GM12878 (cell line): ENCODE measurements at regions not wholly inside any gene's neighbourhood (a gene's known extent, or its start where the extent isn't known, plus 50 kb on each side); places are given as distances from the start of the nearest gene placed in this dataset.

Experiments used
- ATF7 ChIP-seq: fragments of 450-650 bp; IDR thresholded peaks from 2 replicates; pipeline ENCODE4 v1.6.1; 2016; ENCODE audit warnings: low read depth, mild to moderate bottlenecking
- BACH1 ChIP-seq: fragments of 450-650 bp; IDR thresholded peaks from 2 replicates; pipeline ENCODE4 v1.6.1; 2017; ENCODE audit warnings: mild to moderate bottlenecking, borderline replicate concordance
- CBFB ChIP-seq: IDR thresholded peaks from 2 replicates; pipeline ENCODE4 v1.6.1; 2016; ENCODE audit warnings: antibody characterized with exemption, low read depth
- CBX3 ChIP-seq: fragments of 200-600 bp; sonication (generic); IDR thresholded peaks from 2 replicates; pipeline ENCODE4 v1.6.1; 2016; ENCODE audit warnings: low read depth, borderline replicate concordance
- CREB1 ChIP-seq: IDR thresholded peaks from 2 replicates; pipeline ENCODE4 v1.6.1; 2012; ENCODE audit warnings: low read depth, mild to moderate bottlenecking, inconsistent platforms
- ELK1 ChIP-seq: IDR thresholded peaks from 2 replicates; pipeline ENCODE4 v1.6.1; 2012; ENCODE audit warnings: low read depth, low read length, improper control_type of control experiment
- ESRRA ChIP-seq: IDR thresholded peaks from 2 replicates; pipeline ENCODE4 v1.6.1; 2012; ENCODE audit warnings: mild to moderate bottlenecking, low read length, improper control_type of control experiment
- ETV6 ChIP-seq, 2 experiments: fragments of 450-650 bp in 1 of 2; IDR thresholded peaks in 1 of 2; conservative IDR thresholded peaks in 1 of 2; 2 replicates each; pipeline ENCODE4 v1.6.1; 2014; ENCODE audit warnings: antibody characterized with exemption in 1 of 2, borderline replicate concordance in 1 of 2, low read depth in 1 of 2, mild to moderate bottlenecking in 1 of 2, moderate library complexity in 1 of 2
- FOXK2 ChIP-seq: fragments of 450-650 bp; IDR thresholded peaks from 2 replicates; pipeline ENCODE4 v1.6.1; 2017; ENCODE audit warnings: mild to moderate bottlenecking, moderate library complexity
- HSF1 ChIP-seq: fragments of 150-350 bp; IDR thresholded peaks from 2 replicates; pipeline ENCODE4 v1.6.1; 2014; ENCODE audit warnings: mild to moderate bottlenecking, low read depth, low read length
- JUNB ChIP-seq: IDR thresholded peaks from 2 replicates; pipeline ENCODE4 v1.6.1; 2016; ENCODE audit warnings: antibody characterized with exemption, mild to moderate bottlenecking
- MAX ChIP-seq: IDR thresholded peaks from 2 replicates; pipeline ENCODE4 v1.6.1; 2012; ENCODE audit warnings: low read depth, low read length, improper control_type of control experiment
- MTA2 ChIP-seq: fragments of 450-650 bp; IDR thresholded peaks from 2 replicates; pipeline ENCODE4 v1.6.1; 2016; ENCODE audit warnings: low read depth, mild to moderate bottlenecking, moderate library complexity
- NFYA ChIP-seq: IDR thresholded peaks from 2 replicates; pipeline ENCODE4 v1.6.1; 2011; ENCODE audit warnings: low read depth, mild to moderate bottlenecking, low read length, improper control_type of control experiment, borderline replicate concordance
- NFYB ChIP-seq: IDR thresholded peaks from 2 replicates; pipeline ENCODE4 v1.6.1; 2011; ENCODE audit warnings: low read depth, mild to moderate bottlenecking, low read length, improper control_type of control experiment, moderate library complexity; ENCODE audit not compliant: insufficient read depth
- NR2C1 ChIP-seq: fragments of 450-650 bp; IDR thresholded peaks from 2 replicates; pipeline ENCODE4 v1.6.1; 2017; ENCODE audit warnings: antibody characterized with exemption, mild to moderate bottlenecking, moderate library complexity
- RAD51 ChIP-seq: fragments of 450-650 bp; IDR thresholded peaks from 2 replicates; pipeline ENCODE4 v1.6.1; 2016; ENCODE audit warnings: moderate library complexity, mild to moderate bottlenecking, inconsistent platforms
- SIN3A ChIP-seq: IDR thresholded peaks from 2 replicates; pipeline ENCODE4 v1.6.1; 2012; ENCODE audit warnings: low read depth, low read length, improper control_type of control experiment
- SUZ12 ChIP-seq: fragments of 200-600 bp; sonication (generic); IDR thresholded peaks from one replicate; pipeline ENCODE4 v1.6.1; 2018; ENCODE audit warnings: antibody characterized with exemption, mild to moderate bottlenecking; ENCODE audit not compliant: unreplicated experiment
- TCF7 ChIP-seq: IDR thresholded peaks from 2 replicates; pipeline ENCODE4 v1.6.1; 2014; ENCODE audit warnings: antibody characterized with exemption, borderline replicate concordance
- USF1 ChIP-seq: IDR thresholded peaks from 2 replicates; pipeline ENCODE4 v1.6.1; 2011; ENCODE audit warnings: borderline replicate concordance, low read depth, mild to moderate bottlenecking, moderate library complexity, mixed read lengths, low read length; ENCODE audit not compliant: insufficient read depth; ENCODE audit errors: extremely low read length
- USF2 ChIP-seq: IDR thresholded peaks from 2 replicates; pipeline ENCODE4 v1.6.1; 2011; ENCODE audit warnings: low read depth, low read length, improper control_type of control experiment, borderline replicate concordance
- YY1 ChIP-seq: IDR thresholded peaks from 2 replicates; pipeline ENCODE4 v1.6.1; 2011; ENCODE audit warnings: low read depth, mild to moderate bottlenecking, low read length
- ZNF24 ChIP-seq: fragments of 450-650 bp; IDR thresholded peaks from 2 replicates; pipeline ENCODE4 v1.6.1; 2017; ENCODE audit warnings: antibody characterized with exemption, mild to moderate bottlenecking
- TF ChIP-seq, protein P1 (sequence below): fragments of 450-650 bp; IDR thresholded peaks from 2 replicates; pipeline ENCODE4 v1.6.1; 2018; ENCODE audit warnings: borderline replicate concordance, mild to moderate bottlenecking; ENCODE audit not compliant: partially characterized antibody

DNA sequence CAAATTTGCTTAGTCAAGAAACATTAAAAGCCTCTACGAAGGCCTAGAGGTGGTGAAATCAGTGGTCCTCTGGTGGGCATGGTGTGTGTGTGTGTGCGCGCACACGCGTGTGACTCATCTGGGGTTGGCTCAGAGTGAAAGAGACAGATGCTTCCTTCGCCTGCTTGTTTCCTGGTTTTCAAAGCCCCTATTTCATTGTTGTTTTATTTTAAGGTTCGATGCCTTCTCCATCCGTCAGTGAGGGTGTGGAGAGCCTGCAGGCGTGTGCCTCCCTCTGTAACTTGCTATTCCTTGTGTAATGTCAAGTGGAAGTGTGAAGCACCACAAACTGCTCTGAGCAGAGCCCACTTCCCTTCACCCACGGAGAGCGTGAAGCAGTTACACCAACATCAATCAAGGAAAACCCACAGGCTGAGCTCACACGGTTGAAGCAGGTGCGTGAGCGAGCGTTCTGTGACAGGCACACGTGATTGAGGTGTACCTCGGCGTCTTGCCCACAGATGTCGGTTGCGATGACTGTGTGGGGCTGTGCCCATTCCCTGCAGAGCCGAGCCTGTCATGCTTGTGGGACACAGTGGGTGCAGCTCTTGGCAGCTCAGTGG lies 233.9 kb downstream of the PRL start (continued):
- no peak for TF ChIP-seq YY1
- TF ChIP-seq CBX3, result no peak
- no peak for TF ChIP-seq FOXK2
- no peak for TF ChIP-seq ELK1
- TF ChIP-seq TCF7, result no peak
- peak in 1 of 2 experiments; percentile 67; a peak in 2 of 4 replicates for TF ChIP-seq ETV6 (conservative IDR thresholded peaks at IDR 0.05 in 1 of 2, IDR thresholded peaks at IDR 0.05 in 1 of 2; ENCODE audit: borderline replicate concordance in 1 of 2, low read depth in 1 of 2)
- TF ChIP-seq CREB1, result 0 out of 2 replicates have a peak, but pooled peaks have one; percentile 38
- TF ChIP-seq ESRRA, result no peak
- TF ChIP-seq SIN3A, result no peak
- TF ChIP-seq ZNF24, result no peak
- TF ChIP-seq USF2, result no peak; the same call in 1 of the 2 replicates
- TF ChIP-seq, protein P1, sequence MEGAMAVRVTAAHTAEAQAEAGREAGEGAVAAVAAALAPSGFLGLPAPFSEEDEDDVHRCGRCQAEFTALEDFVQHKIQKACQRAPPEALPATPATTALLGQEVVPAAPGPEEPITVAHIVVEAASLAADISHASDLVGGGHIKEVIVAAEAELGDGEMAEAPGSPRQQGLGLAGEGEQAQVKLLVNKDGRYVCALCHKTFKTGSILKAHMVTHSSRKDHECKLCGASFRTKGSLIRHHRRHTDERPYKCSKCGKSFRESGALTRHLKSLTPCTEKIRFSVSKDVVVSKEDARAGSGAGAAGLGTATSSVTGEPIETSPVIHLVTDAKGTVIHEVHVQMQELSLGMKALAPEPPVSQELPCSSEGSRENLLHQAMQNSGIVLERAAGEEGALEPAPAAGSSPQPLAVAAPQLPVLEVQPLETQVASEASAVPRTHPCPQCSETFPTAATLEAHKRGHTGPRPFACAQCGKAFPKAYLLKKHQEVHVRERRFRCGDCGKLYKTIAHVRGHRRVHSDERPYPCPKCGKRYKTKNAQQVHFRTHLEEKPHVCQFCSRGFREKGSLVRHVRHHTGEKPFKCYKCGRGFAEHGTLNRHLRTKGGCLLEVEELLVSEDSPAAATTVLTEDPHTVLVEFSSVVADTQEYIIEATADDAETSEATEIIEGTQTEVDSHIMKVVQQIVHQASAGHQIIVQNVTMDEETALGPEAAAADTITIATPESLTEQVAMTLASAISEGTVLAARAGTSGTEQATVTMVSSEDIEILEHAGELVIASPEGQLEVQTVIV, result no peak
- 0 out of 2 replicates have a peak, but pooled peaks have one; percentile 11 for TF ChIP-seq NFYB
- TF ChIP-seq SUZ12, result no peak
- no peak for TF ChIP-seq HSF1
- peak; percentile 82 for TF ChIP-seq BACH1
- peak; percentile 74 for TF ChIP-seq CBFB
- peak; percentile 83 for TF ChIP-seq MTA2
- peak; percentile 45 for TF ChIP-seq ATF7
- TF ChIP-seq MAX, result peak; percentile 57
- peak; percentile 81 for TF ChIP-seq JUNB
- TF ChIP-seq NFYA, result no peak
- peak; percentile 82 for TF ChIP-seq USF1
- peak; percentile 62; the same call in 1 of the 2 replicates for TF ChIP-seq RAD51
- TF ChIP-seq NR2C1, result no peak
